GM21526 (cell line): ENCODE measurements at regions not wholly inside any gene's neighbourhood (a gene's known extent, or its start where the extent isn't known, plus 50 kb on each side); places are given as distances from the start of the nearest gene placed in this dataset.
A peak's percentile ranks its signal among the peaks of the same experiment; 100 is the strongest.

Source experiments
- ATAC-seq: cut with Tn5 transposase; IDR thresholded peaks from one replicate; pipeline ENCODE4 v1.9.1; 2021; ENCODE audit warnings: moderate library complexity; ENCODE audit not compliant: unreplicated experiment, low FRiP score

DNA sequence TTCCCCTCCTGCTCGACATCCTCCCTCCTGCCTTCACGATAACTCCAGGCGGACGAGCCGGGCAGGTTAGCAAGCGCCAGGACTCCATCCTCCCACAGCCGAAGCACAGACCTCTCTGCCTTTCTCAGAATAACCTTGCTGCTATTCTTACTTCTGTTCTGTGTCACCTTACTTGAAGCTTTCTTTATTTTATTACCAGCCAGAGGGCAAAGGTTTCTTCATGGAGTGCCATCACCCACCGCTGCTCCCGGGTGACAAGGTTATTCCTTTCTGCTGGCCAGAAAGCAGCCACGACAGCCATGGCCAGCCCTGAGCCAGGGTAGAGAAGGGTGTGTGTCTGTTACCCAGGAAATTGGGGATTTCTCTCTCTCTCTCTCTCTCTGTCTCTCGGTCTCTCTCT, 227.1 kb downstream of the ANAPC1 start:
- no peak for ATAC-seq

DNA sequence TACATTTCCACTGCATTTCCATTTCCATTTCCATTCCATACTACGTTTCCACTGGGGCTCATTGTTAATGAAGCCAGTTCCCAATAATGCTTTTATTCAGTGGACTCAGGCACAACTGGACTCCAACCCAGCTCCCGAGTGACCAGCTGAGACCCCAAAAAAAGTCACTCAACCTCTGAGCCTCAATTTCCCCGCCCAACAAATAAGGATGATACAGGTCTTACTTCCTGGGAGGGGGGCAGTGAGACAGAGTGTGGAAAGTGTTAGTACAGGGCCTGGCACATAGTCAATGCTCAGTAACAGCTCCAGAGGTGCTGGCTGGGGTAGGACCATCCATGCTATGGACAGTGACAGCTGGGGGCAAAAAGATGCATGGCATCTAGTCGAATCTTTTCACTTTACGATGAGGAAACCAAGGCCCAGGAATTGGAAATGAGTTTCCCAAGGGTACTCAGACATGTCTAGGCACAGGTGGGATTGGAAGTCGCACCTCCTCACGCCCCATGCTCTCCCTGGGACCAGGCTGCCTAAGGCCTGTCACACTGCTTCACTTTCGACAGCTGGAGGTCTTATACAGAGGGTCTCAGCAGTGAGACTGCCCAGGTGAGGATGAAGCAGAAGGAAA, 226.5 kb downstream of the ANAPC1 start:
- ATAC-seq: no peak

DNA sequence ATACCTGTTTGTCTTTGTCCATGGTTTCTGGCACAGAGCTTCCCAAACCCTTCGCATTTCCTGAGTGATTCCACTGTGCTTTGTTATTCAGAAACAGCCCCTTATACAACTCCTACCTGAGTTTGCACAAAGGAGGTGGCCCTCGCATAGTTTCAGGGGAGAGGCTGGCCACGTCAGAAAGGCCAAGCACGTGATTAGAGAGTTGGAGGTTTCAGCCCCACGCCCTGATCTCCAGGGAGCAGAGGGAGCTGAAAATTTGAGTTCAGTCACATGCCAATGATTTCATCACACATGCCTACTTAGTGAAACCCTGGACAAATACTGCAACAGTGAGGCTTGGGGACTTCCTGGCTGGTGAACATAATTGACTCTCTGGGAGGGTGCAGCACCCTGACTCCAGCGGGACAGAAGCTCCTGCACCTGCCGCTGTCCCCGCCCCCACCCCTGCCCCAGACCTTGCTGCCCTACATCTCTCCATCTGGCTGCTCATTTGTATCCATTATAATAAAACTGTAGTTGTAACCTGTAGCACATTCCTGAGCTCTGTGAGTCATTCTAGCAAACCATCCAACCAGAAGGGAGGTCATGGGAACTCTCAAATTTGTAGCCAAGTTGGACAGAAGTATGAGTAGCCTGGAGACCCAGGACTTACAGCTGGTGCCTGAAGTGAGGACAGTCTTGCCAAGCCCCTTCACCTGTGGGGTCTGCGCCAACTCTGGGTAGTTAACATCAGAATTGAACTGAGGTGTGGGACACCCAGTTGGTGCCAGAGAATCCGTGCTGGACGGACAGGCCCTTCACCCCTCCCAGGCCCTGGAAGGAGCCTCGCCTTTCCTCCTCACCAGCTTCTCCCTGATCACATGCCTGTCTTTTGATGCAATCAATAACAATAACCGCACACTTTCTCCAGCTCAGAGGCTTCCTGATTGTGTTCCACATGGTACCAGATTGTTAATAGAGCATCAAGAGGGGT, 224.3 kb downstream of the ANAPC1 start:
- no peak for ATAC-seq

DNA sequence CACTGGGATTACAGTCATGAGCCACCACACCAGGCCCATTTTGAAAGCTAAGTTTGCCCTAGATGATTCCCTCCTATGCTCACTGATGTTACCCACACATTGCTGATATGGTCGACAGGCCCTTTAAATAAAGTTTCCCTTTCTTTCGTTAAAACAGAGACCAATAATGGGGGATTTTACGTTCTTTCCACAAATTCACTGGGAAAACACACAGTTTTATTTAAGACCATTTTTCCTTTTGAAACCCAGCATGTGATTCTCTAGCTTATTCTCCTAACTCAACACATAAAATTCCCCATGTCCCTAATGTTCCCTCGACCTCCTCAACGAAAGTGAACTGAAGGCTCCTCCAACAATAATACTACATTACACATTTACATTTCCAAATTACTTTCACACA, 223.2 kb downstream of the ANAPC1 start:
- ATAC-seq: no peak

DNA sequence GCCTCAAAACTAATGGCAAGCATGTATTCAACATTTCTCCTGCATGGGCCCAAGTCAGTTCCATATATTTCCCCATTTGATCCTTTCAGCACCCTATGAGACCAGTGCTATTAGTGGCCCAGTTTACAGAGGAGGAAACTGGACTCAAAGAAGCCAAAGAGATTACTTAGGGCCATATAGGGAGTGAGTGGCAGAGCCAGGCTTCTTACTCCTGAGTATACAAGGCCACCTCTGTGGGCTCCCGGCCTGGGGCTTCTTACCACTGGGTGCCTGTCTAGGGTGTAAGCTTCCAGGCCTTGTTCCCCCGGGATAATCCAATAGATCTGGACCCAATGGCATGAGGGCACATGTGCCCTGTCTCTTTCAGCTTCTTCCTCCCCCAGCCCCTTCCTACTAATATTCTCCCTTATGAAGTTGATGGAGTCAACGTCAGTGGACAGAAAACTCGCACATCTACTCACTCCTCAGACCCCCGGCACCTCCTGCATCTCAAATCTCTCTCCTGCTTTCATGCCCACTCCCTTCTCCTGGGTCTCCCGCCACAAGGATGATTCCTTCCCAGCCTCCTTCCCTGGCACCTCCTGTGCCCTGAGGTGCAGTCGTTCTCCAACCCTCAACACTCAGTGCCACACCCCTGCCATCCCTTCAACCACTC, 222.6 kb downstream of the ANAPC1 start:
- ATAC-seq: no peak

DNA sequence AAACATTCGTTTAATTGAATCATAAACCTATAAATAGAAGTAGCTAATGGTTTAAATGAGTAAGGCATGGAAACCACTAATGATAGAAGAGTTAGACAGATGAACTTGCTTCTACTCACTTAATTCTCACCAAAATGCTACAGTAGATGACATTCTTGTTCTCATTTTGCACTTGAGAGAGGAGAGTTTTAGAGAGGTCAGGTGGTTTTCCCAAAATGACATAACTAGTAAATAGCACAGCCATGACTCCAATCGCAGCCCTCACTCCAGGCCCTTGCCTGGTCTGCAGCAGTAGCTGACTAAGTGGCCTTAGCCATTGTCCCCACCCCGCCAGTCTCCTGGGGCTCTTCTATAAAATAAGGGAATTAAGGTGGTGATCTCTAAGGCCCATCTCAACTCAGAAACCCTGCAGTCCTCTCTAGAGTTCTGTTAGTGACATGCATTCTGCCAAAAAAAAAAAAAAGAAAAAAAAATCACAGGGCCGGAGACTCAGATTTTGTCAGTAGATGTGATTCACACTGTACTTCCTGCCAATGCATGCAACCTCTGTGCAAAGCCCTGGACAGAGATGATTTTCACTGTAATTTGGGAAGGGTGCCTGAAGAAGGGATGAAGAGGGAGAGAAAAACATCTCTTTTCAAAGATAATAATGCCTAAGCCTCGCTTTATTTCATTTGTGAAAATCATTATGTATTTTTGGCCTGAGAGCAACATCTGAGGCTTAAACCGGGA, 221.8 kb downstream of the ANAPC1 start:
- no peak for ATAC-seq

DNA sequence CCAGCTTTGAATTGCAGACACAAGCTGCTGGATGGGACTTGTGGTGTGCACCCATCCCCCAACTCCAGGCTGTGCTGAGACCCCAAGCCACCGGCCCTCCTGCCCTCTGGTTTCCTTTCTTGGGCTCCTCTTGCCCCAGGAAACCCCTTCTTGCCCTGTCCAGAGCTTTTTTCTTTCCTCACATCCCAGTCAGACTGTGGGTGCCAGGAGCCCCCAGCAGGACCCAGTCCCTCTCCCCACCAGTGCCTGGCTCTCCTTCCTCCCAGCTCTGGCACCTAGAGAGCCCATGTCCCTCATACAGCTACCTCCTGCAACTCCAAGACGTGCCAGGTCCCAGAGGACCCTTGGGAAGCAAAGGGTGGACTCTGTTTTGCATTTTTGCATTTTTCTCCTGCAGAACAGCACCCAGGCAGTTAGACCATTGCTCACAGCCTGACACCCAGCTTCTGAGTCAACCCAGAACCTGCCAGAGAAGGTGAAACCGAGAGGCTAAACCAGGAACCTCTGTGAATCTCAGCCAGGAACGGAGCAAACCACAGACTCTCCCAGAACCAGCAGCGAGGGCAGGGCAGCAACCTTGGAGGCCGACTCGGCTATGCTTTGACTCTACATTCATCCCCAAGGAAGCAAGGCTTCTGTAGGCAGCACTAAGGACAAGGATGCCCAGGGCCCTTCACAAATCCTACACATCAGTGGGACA, 221.1 kb downstream of the ANAPC1 start:
- ATAC-seq: peak; percentile 78

DNA sequence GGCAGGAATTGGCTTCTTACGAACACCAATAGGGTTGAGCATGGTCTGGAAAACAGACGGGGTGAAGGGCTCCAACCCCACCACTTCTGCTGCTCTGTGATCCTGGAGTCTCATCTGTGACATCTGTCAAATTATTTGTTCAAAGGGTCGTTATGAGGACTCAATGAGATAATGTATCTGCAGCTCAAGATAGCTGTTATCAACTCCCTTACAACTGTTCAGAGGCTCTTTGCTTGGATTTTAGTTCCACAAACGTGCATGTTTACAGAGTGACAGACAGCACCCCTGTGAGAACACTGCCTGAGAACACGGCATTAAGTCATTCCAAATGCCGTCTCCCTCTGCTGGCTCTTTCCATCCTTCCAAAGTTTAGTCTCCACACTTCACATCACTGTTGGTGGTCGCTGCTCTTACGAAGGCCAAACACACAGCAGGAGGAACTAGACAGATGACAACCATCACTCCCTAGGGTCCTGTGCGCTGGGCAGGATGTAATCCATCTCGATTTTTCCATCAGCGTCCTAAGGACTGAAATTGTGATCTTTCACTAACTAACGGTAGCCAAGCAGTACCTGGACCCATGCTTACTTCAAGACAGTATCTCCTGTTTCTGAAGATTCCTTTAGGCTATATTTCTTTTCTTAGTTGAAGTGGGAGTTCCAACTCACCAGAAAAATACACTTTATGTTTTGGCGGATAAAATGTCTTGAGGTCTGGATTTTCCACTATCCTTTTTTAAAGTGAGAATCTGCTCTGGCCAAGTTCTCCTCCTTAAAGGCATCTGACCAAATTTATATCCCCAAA, 220.3 kb downstream of the ANAPC1 start:
- ATAC-seq: no peak

DNA sequence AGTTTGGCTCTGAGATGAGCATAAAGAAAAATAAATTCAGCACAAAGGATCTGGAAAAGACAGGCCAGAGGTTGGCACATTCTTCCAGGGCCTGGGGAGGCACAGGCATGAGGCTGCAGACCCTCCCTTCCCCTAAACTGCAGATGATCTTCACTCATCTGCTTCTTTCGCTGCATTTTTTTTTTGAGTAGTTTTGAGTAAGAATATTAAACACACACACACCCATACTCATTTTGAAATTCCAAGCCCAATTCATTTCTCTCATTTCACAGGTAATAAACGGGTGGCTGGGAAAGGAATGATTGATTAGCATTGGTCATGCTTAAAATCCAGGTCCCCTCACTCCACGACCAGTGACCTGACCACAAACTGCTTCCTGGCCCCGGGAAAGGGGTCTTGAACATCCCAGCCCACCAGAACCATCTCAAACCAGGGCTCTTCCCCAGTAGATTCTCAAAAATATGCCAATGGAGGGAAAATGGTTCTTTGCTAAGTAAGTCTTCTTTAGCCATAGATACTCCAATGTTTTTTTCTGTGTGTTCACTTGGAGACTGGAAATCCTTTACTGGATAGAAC, 219.6 kb downstream of the ANAPC1 start:
- ATAC-seq: no peak

DNA sequence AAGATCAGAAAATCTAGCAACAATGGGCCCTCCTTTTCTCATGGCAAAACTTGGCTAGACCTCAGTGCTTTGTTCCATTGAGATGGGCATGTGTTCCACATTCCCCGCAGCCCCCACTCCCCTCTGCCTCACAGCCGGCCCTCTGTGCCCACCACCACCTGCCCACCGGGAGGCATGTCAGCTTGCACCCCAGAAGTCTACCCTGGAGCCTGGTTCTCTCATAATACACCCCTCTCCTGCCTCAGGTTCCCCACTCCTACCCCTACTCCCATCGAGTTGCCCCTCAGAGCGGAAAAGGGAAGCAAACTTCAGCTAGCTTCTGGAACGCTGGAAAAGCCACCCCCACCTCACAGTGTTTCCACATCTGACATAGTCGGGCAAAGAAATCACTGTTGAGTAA, 219.0 kb downstream of the ANAPC1 start:
- ATAC-seq: no peak

DNA sequence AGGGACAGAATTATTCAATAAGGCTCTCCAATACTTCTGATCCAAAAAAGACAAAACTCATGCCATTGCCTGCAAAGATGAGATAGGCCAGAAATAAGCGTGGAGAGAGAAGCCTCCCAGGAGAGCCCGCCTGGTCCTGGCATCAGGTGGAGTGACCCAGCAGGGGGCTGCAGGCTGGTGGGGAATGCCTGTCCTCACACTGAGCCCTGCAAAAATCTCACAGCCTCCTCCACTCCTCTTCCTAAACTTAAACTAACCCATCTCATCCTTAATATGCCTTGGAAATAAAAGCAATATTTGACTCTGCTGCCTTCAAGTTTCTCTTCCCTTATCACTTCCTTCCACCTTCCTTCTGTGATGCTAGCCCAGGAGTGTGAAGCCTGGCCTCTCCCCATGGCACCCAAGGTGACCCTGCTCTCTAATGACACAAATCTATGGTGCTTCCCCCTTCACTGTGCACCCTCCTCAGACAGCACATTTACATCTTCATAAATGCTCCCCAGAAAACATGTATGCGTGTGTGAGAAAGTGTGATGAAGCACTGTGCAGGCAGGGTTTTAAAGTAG, 218.4 kb downstream of the ANAPC1 start:
- no peak for ATAC-seq

DNA sequence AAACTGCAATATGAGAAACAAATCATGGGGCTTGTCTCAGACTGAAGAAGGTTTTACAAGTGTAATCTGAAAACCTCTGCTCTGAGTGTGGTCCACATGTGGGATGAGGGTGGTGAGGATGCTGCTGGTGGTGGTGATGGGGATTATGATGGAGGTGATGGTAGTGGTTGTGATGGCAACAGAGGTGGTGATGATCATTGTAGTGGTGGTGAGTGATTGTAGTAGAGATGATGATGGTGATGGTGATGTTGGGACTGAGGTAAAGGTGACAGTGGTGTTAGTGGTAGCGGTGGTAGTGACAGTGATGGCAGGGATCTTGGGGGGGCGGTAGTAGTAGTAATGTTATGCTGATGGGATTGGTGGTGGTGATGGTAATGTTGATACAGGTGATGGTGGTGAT, 217.8 kb downstream of the ANAPC1 start:
- ATAC-seq: no peak

DNA sequence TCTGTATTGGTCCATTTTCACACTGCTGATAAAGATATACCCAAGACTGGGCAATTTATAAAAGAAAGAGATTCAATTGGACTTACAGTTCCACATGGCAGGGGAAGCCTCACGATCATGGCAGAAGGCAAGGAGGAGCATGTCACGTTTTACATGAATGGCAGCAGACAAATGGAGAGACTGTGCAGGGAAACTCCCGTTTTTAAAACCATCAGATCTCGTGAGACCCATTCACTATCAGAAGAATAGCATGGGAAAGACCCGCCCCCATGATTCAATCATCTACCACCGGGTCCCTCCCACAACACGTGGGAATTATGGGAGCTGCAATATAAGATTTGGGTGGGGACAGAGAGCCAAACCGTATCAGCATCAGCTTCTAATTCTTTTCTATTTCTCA, 217.0 kb downstream of the ANAPC1 start:
- ATAC-seq: no peak

DNA sequence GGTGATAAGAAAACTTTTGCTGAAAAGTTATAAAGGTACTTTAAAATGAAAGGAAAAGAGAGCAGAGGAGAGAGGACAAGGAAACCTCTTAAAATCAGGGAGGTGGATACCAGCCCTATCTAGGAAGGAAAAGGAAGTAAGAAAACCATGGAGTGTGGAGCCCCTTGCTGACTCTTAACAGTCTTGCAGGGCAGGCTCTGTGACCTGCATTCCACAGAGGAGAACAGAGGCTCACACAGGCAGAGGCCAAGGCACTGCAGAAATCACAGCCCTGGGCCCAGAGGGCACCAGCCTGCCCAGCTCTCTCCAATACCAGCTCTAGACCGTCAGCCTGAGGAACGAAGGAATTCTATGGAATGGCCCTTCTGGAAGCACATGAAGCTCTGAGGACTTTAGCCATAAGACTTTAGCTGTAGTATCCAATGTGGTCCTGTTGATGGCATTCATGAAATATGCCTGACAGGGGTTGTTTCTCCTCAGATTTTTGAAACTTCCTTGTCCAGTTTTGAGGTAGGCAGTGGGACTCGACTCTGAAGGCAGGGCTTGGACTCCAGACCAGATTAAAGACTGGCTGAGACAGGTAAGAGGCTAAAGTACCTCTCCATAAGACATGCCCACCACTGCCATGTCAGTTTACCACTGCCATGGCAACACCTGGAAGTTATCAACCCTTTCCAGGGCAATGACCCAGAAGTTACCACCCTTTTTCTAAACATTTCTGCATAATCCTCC, 216.3 kb downstream of the ANAPC1 start:
- no peak for ATAC-seq

DNA sequence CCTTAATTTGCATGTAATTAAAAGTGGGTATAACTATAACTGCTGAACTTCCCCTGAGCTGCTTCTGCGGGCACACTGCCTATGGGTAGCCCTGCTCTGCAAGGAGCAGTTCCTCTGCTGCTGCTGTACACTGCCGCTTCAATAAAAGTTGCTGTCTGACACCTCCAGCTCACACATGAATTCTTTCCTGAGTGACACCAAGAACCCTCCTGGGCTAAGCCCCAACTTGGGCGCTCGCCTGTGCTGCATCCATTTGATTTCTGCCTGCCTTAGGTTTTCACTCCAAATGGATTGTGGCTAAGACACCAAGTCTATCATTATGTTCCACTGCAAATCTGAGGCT, 215.7 kb downstream of the ANAPC1 start:
- ATAC-seq: no peak

DNA sequence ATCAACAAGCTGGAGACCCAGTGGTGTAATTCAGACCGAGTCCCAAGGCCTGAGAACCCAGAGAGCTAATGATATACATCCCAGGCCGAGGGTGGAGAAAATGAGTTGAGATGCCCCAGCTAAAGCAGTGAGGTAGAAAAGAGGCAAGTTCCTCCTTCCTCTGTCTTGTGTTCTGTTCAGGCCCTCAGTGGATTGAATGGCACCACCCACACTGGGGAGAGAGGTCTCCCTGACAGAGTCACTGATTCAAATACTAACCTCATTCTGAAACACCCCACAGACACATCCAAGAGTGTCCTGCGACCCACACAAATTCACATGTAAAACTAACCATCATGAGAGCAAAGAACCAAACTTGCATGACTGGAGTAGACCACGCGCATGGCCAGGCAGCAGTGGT, 215.3 kb downstream of the ANAPC1 start:
- no peak for ATAC-seq

DNA sequence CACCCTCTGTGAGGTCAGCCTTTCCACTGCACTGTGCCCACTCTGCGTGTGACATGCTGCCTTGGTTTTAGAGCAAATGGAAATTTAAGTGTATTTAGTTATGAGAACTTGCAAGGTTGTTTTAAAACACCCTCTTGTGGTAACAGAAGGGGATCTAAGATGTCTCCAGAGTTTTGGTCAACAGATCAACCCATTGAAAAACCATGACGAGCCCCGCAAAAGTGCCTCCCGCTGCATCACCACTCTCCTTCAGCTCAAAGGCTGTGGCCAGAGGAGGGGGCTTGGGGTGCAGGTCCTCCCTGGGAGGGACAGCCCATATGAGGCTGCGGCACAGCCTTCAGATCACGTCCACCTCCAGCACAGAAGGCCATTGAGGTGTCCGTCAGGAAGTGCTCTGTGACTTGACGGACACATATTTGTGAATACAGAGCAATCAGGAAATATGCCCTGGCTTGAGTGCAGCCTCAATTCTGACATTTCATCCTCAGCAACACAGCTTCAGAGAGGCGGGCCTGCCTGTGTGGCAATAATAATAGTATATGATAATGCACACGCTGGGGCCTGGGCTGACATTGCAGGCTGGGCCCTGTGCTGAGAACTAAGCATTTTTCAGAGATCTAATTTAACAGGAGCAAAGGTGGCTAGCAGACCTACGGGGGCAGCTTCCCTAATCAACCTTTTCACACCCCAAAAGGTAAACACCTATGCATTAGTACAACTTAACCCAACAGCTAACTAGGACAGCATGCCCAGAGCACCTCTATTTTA, 213.9 kb downstream of the ANAPC1 start:
- ATAC-seq: no peak
